GM18505 (cell line): ENCODE measurements at regions not wholly inside any gene's neighbourhood (a gene's known extent, or its start where the extent isn't known, plus 50 kb on each side); places are given as distances from the start of the nearest gene placed in this dataset.
"Not testable (repeated sequence)": the region's sequence is repeated elsewhere in the genome, so short reads cannot be mapped to it uniquely, and the experiment has no call there.

Experiments
- ATAC-seq: cut with Tn5 transposase; IDR thresholded peaks from one replicate; pipeline ENCODE4 v1.9.1; 2021; ENCODE audit not compliant: unreplicated experiment
- POLR2A ChIP-seq: IDR thresholded peaks from 4 replicates; pipeline ENCODE4 v1.6.1; 2011; ENCODE audit warnings: borderline replicate concordance; ENCODE audit not compliant: insufficient read depth, insufficient read length; ENCODE audit errors: extremely low read depth

- TF ChIP-seq POLR2A, result no peak
- ATAC-seq, result no peak
Measured at GRCh38 chr5:174571662-174572397, 152.6 kb upstream of the MSX2 start.

DNA sequence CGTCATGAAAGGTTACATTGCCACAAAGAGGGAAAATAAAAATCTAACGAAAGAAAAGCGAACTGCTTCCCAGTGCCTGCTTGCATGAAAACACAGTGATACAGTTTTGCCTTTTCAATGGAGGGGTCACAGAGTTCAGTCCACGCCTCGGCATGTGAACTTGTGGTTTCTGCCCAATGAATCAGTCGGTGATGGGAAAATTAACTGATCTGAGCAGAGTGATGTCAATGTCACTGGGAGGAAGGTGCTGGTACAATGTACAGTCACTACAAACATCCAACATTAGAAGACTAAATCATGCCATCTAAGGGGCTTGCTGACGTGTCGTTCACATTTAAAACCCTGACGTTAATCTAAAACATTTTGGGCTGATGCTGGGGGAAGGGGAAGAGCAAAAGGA, 151.8 kb upstream of the MSX2 start:
- no peak for ATAC-seq

DNA sequence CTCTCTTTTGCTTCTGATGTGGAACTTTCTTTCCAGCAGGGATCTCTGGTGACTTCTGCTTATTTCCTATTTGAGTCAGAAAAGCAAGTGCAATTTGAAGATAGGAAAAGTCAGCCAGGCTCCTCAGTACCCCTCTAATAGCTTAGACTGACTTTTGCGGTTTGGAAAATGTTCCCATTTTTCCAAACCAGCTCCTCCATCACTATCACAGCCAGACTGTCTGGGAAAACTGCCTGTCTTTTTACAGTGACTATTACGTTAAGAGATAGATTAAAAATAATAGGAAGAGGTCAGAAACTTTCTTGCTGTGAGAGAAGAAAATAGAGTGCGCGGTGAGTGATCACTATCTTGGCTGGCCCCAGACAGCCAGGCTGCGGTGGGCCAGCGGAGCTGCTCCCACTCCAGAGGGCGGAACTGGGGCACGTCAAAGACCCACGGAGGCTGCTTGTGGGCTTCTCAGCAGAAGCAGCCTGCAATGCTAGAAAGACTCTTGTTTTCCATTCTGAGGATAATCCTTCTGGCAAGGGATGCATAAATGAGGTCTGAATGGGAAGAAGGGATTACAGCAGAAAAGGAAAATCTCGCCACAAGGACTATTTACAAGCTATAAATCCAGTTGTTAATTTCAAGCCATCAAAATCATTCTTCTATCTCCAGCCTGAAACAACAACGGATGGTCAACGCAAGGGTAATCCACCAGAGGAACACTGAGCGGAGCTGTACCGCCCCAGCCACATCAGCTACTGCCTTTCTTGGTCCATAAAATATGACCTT, 151.0 kb upstream of the MSX2 start:
- no peak for ATAC-seq
- no peak for TF ChIP-seq POLR2A

More for the DNA sequence above, 151.8 kb upstream of the MSX2 start:
- TF ChIP-seq POLR2A, result no peak

GRCh38 chr5:174575043-174575442, 149.3 kb upstream of the MSX2 start:
- ATAC-seq, result no peak
- TF ChIP-seq POLR2A, result no peak

GRCh38 chr5:174576042-174576441, 148.3 kb upstream of the MSX2 start:
- no peak for ATAC-seq
- no peak for TF ChIP-seq POLR2A

DNA sequence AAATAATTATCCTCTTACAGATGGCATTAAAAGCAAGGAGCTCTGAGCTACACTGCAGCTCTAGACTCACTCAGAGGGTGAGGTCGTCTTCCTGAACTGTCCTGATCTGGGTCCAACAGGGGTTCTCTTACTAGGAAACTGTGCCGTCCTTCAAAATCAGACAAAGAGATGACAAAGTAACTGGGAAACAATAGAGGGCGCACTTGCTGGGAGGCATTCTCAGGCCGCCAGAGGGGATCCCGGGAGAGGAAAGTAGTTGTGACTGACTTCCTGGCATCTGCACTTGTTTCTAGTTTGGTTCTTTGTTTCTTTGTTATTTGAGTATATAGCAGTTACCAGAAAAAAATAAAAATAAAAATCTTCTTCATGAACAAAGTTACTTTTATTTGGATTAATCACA, 142.9 kb upstream of the MSX2 start:
- ATAC-seq, result no peak
- no peak for TF ChIP-seq POLR2A

- TF ChIP-seq POLR2A, result no peak
- no peak for ATAC-seq
Measured at GRCh38 chr5:174581894-174582293, 142.5 kb upstream of the MSX2 start.

- no peak for TF ChIP-seq POLR2A
- ATAC-seq, result no peak
Measured at GRCh38 chr5:174583071-174583470, 141.3 kb upstream of the MSX2 start.

DNA sequence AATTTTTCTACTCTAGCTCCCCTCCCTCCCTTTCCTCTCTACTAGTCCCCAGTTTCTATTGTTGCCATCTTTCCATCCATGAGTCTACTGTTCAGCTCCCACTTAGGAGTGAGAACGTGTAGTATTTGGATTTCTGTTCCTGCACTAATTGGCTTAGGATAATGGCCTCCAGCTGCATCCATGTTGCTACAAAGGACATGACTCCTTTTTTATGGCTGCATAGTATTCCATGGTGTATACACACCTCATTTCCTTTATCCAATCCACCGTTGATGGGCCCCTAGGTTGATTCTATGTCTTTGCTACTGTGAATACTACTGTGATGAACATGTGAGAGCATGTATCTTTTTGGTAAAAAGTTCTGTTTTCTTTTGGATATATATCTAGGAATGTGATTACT, 138.9 kb upstream of the MSX2 start:
- no peak for TF ChIP-seq POLR2A
- no peak for ATAC-seq

DNA sequence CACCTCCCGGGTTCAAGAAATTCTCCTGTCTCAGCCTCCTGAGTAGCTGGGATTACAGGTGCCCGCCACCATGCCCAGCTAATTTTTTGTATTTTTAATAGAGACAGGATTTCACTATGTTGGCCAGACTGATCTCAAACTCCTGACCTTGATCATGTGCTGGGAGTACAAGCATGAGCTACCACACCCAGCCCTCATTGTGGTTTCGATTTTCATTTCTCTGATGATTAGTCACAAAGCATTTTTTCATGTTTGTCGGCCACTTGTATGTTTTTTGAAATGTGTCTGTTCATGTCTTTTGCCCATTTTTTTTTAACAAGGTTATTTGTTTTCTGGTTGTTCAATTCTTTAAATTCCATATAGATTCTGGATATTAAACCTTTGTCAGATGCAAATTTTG, 138.2 kb upstream of the MSX2 start:
- not testable (repeated sequence) for ATAC-seq

- no peak for TF ChIP-seq POLR2A
- no peak for ATAC-seq
Measured at GRCh38 chr5:174589011-174589410, 135.4 kb upstream of the MSX2 start.

GRCh38 chr5:174589599-174589998, 134.8 kb upstream of the MSX2 start:
- no peak for TF ChIP-seq POLR2A
- ATAC-seq, result no peak

GRCh38 chr5:174590820-174591219, 133.6 kb upstream of the MSX2 start:
- TF ChIP-seq POLR2A, result no peak
- no peak for ATAC-seq

- no peak for TF ChIP-seq POLR2A
- ATAC-seq, result no peak
Measured at GRCh38 chr5:174596429-174596828, 128.0 kb upstream of the MSX2 start.
